CD14-positive monocyte (primary cell): ENCODE measurements at regions not wholly inside any gene's neighbourhood (a gene's known extent, or its start where the extent isn't known, plus 50 kb on each side); places are given as distances from the start of the nearest gene placed in this dataset. TPM values are rescaled to one million over a fixed set of nuclear protein-coding genes. Genes with fewer than 3 reads are reported as not detected.

Source experiments
- DNase-seq, 3 donors: peaks; one replicate each; pipeline ENCODE4 v3.0.0-alpha.2; 2011 to 2022
- H2AFZ ChIP-seq: 2 replicates; pipeline ENCODE4 v1.6.0; 2012; ENCODE audit warnings: mild to moderate bottlenecking, low read depth, low read length, inconsistent platforms; ENCODE audit not compliant: insufficient read depth, poor library complexity, severe bottlenecking
- H3K27ac ChIP-seq, 2 donors: 1 replicate in 1 of 2; 2 replicates in 1 of 2; pipeline ENCODE4 v1.5.1; 2012 to 2013; ENCODE audit warnings: low read length in 2 of 2, control low read depth in 1 of 2, inconsistent platforms in 1 of 2, low read depth in 1 of 2, mild to moderate bottlenecking in 1 of 2
- H3K27me3 ChIP-seq, 2 donors: one replicate each; pipeline versions ENCODE4 v1.6.0 to v1.6.1; 2011 to 2013; ENCODE audit warnings: low read length in 2 of 2; ENCODE audit not compliant: control insufficient read depth in 2 of 2, insufficient read depth in 2 of 2
- H3K36me3 ChIP-seq, 2 donors: replicated peaks in 1 of 2; 1 replicate in 1 of 2; 2 replicates in 1 of 2; pipeline versions ENCODE4 v1.5.1 to v1.6.1; 2012 to 2013; ENCODE audit warnings: low read length in 2 of 2, control low read depth in 1 of 2, inconsistent platforms in 1 of 2, mild to moderate bottlenecking in 1 of 2; ENCODE audit not compliant: insufficient read depth in 2 of 2, control insufficient read depth in 1 of 2
- H3K4me1 ChIP-seq, 2 donors: 1 replicate in 1 of 2; 2 replicates in 1 of 2; pipeline versions ENCODE4 v1.5.1 to v1.6.1; 2012 to 2013; ENCODE audit warnings: low read length in 2 of 2, control low read depth in 1 of 2, inconsistent platforms in 1 of 2, mild to moderate bottlenecking in 1 of 2, moderate library complexity in 1 of 2; ENCODE audit not compliant: insufficient read depth in 2 of 2, control insufficient read depth in 1 of 2
- H3K4me2 ChIP-seq: replicated peaks from 2 replicates; pipeline ENCODE3; 2012; ENCODE audit warnings: low read length, moderate library complexity, mild to moderate bottlenecking; ENCODE audit not compliant: poor library complexity, severe bottlenecking; ENCODE audit errors: extremely low read depth
- H3K4me3 ChIP-seq, 3 experiments: fragments of 200-600 bp in 1 of 3; sonication (generic) in 1 of 3; replicated peaks in 1 of 3; 1 replicate in 2 of 3; 2 replicates in 1 of 3; pipeline ENCODE4 v1.5.1; 2011 to 2013; ENCODE audit warnings: low read length in 3 of 3, mild to moderate bottlenecking in 3 of 3, control low read depth in 2 of 3, low read depth in 2 of 3, inconsistent platforms in 1 of 3, moderate library complexity in 1 of 3
- H3K79me2 ChIP-seq: 2 replicates; pipeline ENCODE4 v1.6.0; 2012; ENCODE audit warnings: mild to moderate bottlenecking, control low read depth, inconsistent platforms, low read length, moderate library complexity; ENCODE audit not compliant: insufficient read depth
- H3K9ac ChIP-seq: 2 replicates; pipeline ENCODE4 v1.6.0; 2017; ENCODE audit warnings: low read length, mild to moderate bottlenecking; ENCODE audit not compliant: insufficient read depth, poor library complexity, severe bottlenecking
- H3K9me3 ChIP-seq, 2 donors: replicated peaks in 1 of 2; 1 replicate in 1 of 2; 2 replicates in 1 of 2; pipeline versions ENCODE4 v1.5.1 to v1.6.1; 2012 to 2013; ENCODE audit warnings: low read length in 2 of 2, control low read depth in 1 of 2; ENCODE audit not compliant: control insufficient read depth in 1 of 2, insufficient read depth in 1 of 2
- H4K20me1 ChIP-seq: 2 replicates; pipeline ENCODE4 v1.6.0; 2012; ENCODE audit warnings: mild to moderate bottlenecking, low read length, control low read depth, moderate library complexity; ENCODE audit not compliant: insufficient read depth
- H3K27ac Mint-ChIP-seq, 7 donors: one replicate each; pipeline ENCODE4 v1.8.0; 2020; ENCODE audit warnings: mild to moderate bottlenecking in 7 of 7, mixed read lengths in 7 of 7, moderate library complexity in 6 of 7, inconsistent platforms in 2 of 7
- H3K27me3 Mint-ChIP-seq, 3 donors: one replicate each; pipeline ENCODE4 v1.8.0; 2021 to 2022; ENCODE audit warnings: low read depth in 3 of 3, mild to moderate bottlenecking in 3 of 3, mixed read lengths in 3 of 3, moderate library complexity in 3 of 3, inconsistent platforms in 1 of 3
- H3K36me3 Mint-ChIP-seq, 2 donors: one replicate each; pipeline ENCODE4 v1.8.0; 2020; ENCODE audit warnings: mixed read lengths in 2 of 2, inconsistent platforms in 1 of 2, mild to moderate bottlenecking in 1 of 2
- H3K4me1 Mint-ChIP-seq: one replicate; pipeline ENCODE4 v1.8.0; 2020; ENCODE audit warnings: mild to moderate bottlenecking, mixed read lengths
- H3K4me3 Mint-ChIP-seq, 2 donors: one replicate each; pipeline ENCODE4 v1.8.0; 2020; ENCODE audit warnings: mild to moderate bottlenecking in 2 of 2, mixed read lengths in 2 of 2, moderate library complexity in 1 of 2
- H3K9me3 Mint-ChIP-seq, 7 donors: one replicate each; pipeline ENCODE4 v1.8.0; 2020 to 2022; ENCODE audit warnings: mixed read lengths in 7 of 7, mild to moderate bottlenecking in 6 of 7, moderate library complexity in 6 of 7, inconsistent platforms in 2 of 7
- CTCF ChIP-seq: fragments of 200-600 bp; IDR thresholded peaks from one replicate; pipeline ENCODE4 v1.8.0; 2022; ENCODE audit warnings: antibody characterized with exemption, mild to moderate bottlenecking
- WGBS: methylation state at CpG from one replicate; pipeline ENCODE4 v1.1.5; 2013; ENCODE audit warnings: missing lambda C conversion rate; ENCODE audit not compliant: insufficient coverage; 5-methylcytosine and 5-hydroxymethylcytosine counted together
- intact Hi-C, 2 donors: fragments of 100-400 bp; cut with micrococcal nuclease; formaldehyde crosslinking; loops; one replicate each; pipeline versions ENCODE4 v1.15.0 to v1.15.1; 2023
- small RNA-seq: library from RNA; depleted of rRNA; stranded (forward); fragments of <200 nt; gene quantifications from one replicate; pipeline ENCODE3, GENCODE V24; 2012; ENCODE audit warnings: low read depth; ENCODE audit not compliant: insufficient read length

DNA sequence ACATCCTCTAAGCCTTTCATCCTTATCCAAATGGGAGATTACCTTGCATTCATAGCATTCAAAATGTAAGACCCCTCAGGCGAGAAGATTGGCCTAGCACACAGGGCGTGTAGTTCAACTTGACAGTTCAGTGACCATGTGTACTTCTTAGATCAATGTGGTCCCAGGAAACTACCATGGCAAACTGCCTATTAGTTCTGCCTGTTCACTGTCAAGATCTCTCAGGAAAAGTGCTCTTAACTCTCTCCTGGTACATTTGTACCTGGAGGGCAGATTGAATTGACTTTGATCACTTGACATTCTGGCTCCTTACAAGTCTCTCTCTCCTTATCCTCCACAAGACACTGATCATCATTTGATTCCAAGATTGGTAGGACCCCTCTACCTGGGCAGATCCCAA lies 122.4 kb downstream of the CDC7 start:
- Histone ChIP-seq H3K4me2 (no peak overlapping the region), H4K20me1 (no peaks in the 10 kb centered on the region), H3K4me3 (no peak overlapping the region), H3K36me3 (no peaks in the 10 kb centered on the region), H2AFZ (no peak overlapping the region), H3K9me3 (no peaks in the 10 kb centered on the region), H3K27ac (no peak overlapping the region), H3K9ac (no peak overlapping the region), H3K27me3 (no peaks in the 10 kb centered on the region), H3K79me2 (no peaks in the 10 kb centered on the region), H3K4me1 (no peaks in the 10 kb centered on the region)
- H3K27me3 Mint-ChIP-seq, result peaks cover 0 to 6% (median 1%) of the 10 kb centered on the region in 3 donors
- intact Hi-C loops, result no loop called here
- H3K4me1 Mint-ChIP-seq, result no peaks in the 10 kb centered on the region
- H3K9me3 Mint-ChIP-seq, result peaks cover 0 to 3% (median 2%) of the 10 kb centered on the region in 7 donors
- WGBS, result 100% methylated on average over 2 of the region's 2 CpGs
- DNase-seq, result no peak
- H3K27ac Mint-ChIP-seq, result no peak overlapping the region
- no peak for TF ChIP-seq CTCF
- H3K36me3 Mint-ChIP-seq, result no peaks in the 10 kb centered on the region
- H3K4me3 Mint-ChIP-seq, result no peak overlapping the region

- H3K9me3 ChIP-seq, result no peaks in the 10 kb centered on the region
- H3K4me3 ChIP-seq, result no peak overlapping the region
- H3K4me1 ChIP-seq, result no peaks in the 10 kb centered on the region
- no peaks in the 10 kb centered on the region for H3K27me3 ChIP-seq
- H2AFZ ChIP-seq, result no peak overlapping the region
- no peak overlapping the region for H3K9ac ChIP-seq
- no peaks in the 10 kb centered on the region for H3K36me3 ChIP-seq
- DNase-seq, result no peak
- no peaks in the 10 kb centered on the region for H4K20me1 ChIP-seq
- H3K4me2 ChIP-seq, result no peak overlapping the region
- H3K79me2 ChIP-seq, result no peaks in the 10 kb centered on the region
- TF ChIP-seq CTCF, result no peak
- H3K27ac ChIP-seq, result no peak overlapping the region
- no peak overlapping the region for H3K4me3 Mint-ChIP-seq
- no peak overlapping the region for H3K27ac Mint-ChIP-seq
- peaks cover 0 to 4% (median 2%) of the 10 kb centered on the region in 7 donors for H3K9me3 Mint-ChIP-seq
- H3K27me3 Mint-ChIP-seq, result peaks cover 1 to 2% (median 2%) of the 10 kb centered on the region in 3 donors
- 100% methylated on average over 1 of the region's 4 CpGs for WGBS
- H3K4me1 Mint-ChIP-seq, result no peaks in the 10 kb centered on the region
- intact Hi-C loops, result no loop called here
- H3K36me3 Mint-ChIP-seq, result no peaks in the 10 kb centered on the region
Observed at GRCh38 chr1:91624331-91624730, 123.7 kb downstream of the CDC7 start.

Small RNA genes in the stretch of these regions (small RNA-seq; reads per million reads assigned to genes)
- not detected for gene AL714022.1
